ENCODE measurements at regions not wholly inside any gene's neighbourhood (a gene's known extent, or its start where the extent isn't known, plus 50 kb on each side); places are given as distances from the start of the nearest gene placed in this dataset.
A peak's percentile ranks its signal among the peaks of the same experiment; 100 is the strongest.

DNA sequence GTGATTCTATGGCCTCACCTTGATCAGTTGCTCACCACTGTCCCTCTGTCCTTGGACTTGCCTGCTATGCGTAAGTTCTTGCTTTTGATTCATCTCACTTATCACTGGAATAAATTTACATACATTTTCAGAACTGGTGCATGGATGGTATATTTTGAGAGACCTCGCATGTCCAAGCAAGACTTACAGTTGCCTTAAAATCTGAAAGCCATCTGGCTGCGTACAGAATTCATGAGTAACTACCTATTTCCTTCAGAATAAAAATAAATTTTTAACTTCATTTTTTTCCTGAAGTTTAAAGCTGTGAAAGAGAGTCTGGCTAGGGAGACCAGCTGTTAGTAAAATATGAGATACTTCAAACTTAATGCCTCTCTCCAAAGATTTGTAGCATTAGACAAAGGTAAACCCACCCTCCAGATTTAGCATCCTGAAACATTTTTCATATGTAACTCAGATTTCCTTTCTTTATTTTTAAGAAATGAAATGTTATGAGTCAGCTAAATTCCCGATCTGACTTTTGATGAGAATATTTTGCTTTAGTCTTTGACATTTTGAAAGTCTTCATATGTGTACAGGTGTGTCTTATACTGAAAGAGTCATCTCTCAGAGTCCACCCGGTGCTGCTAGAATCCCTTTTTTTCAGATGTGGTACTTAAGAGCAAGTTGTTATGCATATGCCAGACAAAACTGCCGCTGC is 136.4 kb upstream of the CELF2 start:
- no CpG with 5 or more reads among the region's 6 CpGs for WGBS (ENCODE audit: insufficient coverage)
- peak in 1 of 6 donors; percentile 61 for DNase-seq (ENCODE audit: low read depth in 4 of 6, low spot score in 6 of 6)
- Histone ChIP-seq H3K9me3 (ENCODE audit: control insufficient read depth, insufficient read depth, low read length) (no peaks in the 10 kb centered on the region), H3K27me3 (ENCODE audit: control insufficient read depth, insufficient read depth, low read length) (peaks cover 2% of the 10 kb centered on the region), H3K4me3 (ENCODE audit: low read depth, low read length) (no peak overlapping the region), H3K4me1 (ENCODE audit: control insufficient read depth, insufficient read depth, low read length) (no peaks in the 10 kb centered on the region), H3K36me3 (ENCODE audit: control insufficient read depth, insufficient read depth, low read length) (no peaks in the 10 kb centered on the region), H3K27ac (ENCODE audit: low read depth, low read length) (no peak overlapping the region)

GRCh38 chr10:10883737-10884136 is 133.9 kb upstream of the CELF2 start:
- H3K4me3 ChIP-seq (ENCODE audit: low read depth, low read length): no peak overlapping the region
- H3K27me3 ChIP-seq (ENCODE audit: control insufficient read depth, insufficient read depth, low read length): no peaks in the 10 kb centered on the region
- DNase-seq (ENCODE audit: low read depth in 4 of 6, low spot score in 6 of 6): no peak
- no peaks in the 10 kb centered on the region for H3K36me3 ChIP-seq (ENCODE audit: control insufficient read depth, insufficient read depth, low read length)
- no peaks in the 10 kb centered on the region for H3K4me1 ChIP-seq (ENCODE audit: control insufficient read depth, insufficient read depth, low read length)
- no peak overlapping the region for H3K27ac ChIP-seq (ENCODE audit: low read depth, low read length)
- H3K9me3 ChIP-seq (ENCODE audit: control insufficient read depth, insufficient read depth, low read length): no peaks in the 10 kb centered on the region
- WGBS (ENCODE audit: insufficient coverage): 100% methylated on average over 1 of the region's 1 CpG

GRCh38 chr10:10886861-10887531 is 130.7 kb upstream of the CELF2 start:
- peak in 2 of 6 donors; percentile 61 to 83 for DNase-seq (ENCODE audit: low read depth in 4 of 6, low spot score in 6 of 6)
- H3K4me1 ChIP-seq (ENCODE audit: control insufficient read depth, insufficient read depth, low read length): no peaks in the 10 kb centered on the region
- 80% methylated on average over 1 of the region's 9 CpGs for WGBS (ENCODE audit: insufficient coverage)

GRCh38 chr10:10891124-10892082 is 126.3 kb upstream of the CELF2 start:
- Histone ChIP-seq H3K27me3 (ENCODE audit: control insufficient read depth, insufficient read depth, low read length) (no peaks in the 10 kb centered on the region), H3K36me3 (ENCODE audit: control insufficient read depth, insufficient read depth, low read length) (no peaks in the 10 kb centered on the region), H3K9me3 (ENCODE audit: control insufficient read depth, insufficient read depth, low read length) (no peaks in the 10 kb centered on the region), H3K4me1 (ENCODE audit: control insufficient read depth, insufficient read depth, low read length) (no peaks in the 10 kb centered on the region), H3K27ac (ENCODE audit: low read depth, low read length) (no peak overlapping the region), H3K4me3 (ENCODE audit: low read depth, low read length) (no peak overlapping the region)
- WGBS (ENCODE audit: insufficient coverage): 76% methylated on average over 9 of the region's 10 CpGs
- DNase-seq (ENCODE audit: low read depth in 4 of 6, low spot score in 6 of 6): peak in 1 of 6 donors; percentile 9

More at GRCh38 chr10:10886861-10887531, 130.7 kb upstream of the CELF2 start:
- H3K27ac ChIP-seq (ENCODE audit: low read depth, low read length): no peak overlapping the region
- H3K27me3 ChIP-seq (ENCODE audit: control insufficient read depth, insufficient read depth, low read length): no peaks in the 10 kb centered on the region
- H3K36me3 ChIP-seq (ENCODE audit: control insufficient read depth, insufficient read depth, low read length): no peaks in the 10 kb centered on the region
- H3K9me3 ChIP-seq (ENCODE audit: control insufficient read depth, insufficient read depth, low read length): no peaks in the 10 kb centered on the region
- H3K4me3 ChIP-seq (ENCODE audit: low read depth, low read length): no peak overlapping the region

DNA sequence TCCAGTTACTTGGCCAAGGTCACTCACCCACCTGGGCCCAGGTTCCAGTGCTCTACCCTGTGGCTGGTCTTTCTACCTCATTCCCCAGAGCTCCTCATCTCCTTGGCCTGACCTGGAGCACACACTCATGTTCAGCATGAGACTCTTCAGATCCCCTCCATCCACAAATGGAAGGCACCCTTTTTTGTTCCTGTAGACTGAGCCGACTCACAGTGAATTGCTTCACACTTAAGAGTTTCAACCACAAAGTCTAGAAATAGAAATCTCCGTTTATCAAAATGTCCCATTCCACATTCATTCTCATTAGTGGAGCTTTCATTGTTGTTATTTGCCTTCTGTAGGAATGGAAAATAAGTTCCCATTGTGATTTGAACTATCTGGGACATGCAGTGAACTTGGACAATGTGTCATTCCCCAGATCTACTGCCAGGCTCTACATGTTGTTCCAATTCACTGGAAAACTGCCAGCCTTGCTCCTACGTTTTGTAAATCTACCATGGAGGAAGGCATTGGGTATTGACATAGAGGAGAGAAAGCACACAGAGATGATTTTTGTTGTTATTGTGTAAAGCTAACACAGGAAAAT is 125.3 kb upstream of the CELF2 start:
- WGBS (ENCODE audit: insufficient coverage): no CpG with 5 or more reads among the region's 3 CpGs
- DNase-seq (ENCODE audit: low read depth in 4 of 6, low spot score in 6 of 6): no peak
- Histone ChIP-seq H3K36me3 (ENCODE audit: control insufficient read depth, insufficient read depth, low read length) (no peaks in the 10 kb centered on the region), H3K27ac (ENCODE audit: low read depth, low read length) (no peak overlapping the region), H3K27me3 (ENCODE audit: control insufficient read depth, insufficient read depth, low read length) (no peaks in the 10 kb centered on the region), H3K4me1 (ENCODE audit: control insufficient read depth, insufficient read depth, low read length) (no peaks in the 10 kb centered on the region), H3K4me3 (ENCODE audit: low read depth, low read length) (no peak overlapping the region), H3K9me3 (ENCODE audit: control insufficient read depth, insufficient read depth, low read length) (no peaks in the 10 kb centered on the region)

- Histone ChIP-seq H3K27me3 (ENCODE audit: control insufficient read depth, insufficient read depth, low read length) (no peaks in the 10 kb centered on the region), H3K36me3 (ENCODE audit: control insufficient read depth, insufficient read depth, low read length) (no peaks in the 10 kb centered on the region), H3K4me3 (ENCODE audit: low read depth, low read length) (no peak overlapping the region), H3K9me3 (ENCODE audit: control insufficient read depth, insufficient read depth, low read length) (no peaks in the 10 kb centered on the region), H3K27ac (ENCODE audit: low read depth, low read length) (no peak overlapping the region), H3K4me1 (ENCODE audit: control insufficient read depth, insufficient read depth, low read length) (no peaks in the 10 kb centered on the region)
- 96% methylated on average over 3 of the region's 3 CpGs for WGBS (ENCODE audit: insufficient coverage)
- no peak for DNase-seq (ENCODE audit: low read depth in 4 of 6, low spot score in 6 of 6)
Observed at GRCh38 chr10:10897400-10897799, 120.3 kb upstream of the CELF2 start.

DNA sequence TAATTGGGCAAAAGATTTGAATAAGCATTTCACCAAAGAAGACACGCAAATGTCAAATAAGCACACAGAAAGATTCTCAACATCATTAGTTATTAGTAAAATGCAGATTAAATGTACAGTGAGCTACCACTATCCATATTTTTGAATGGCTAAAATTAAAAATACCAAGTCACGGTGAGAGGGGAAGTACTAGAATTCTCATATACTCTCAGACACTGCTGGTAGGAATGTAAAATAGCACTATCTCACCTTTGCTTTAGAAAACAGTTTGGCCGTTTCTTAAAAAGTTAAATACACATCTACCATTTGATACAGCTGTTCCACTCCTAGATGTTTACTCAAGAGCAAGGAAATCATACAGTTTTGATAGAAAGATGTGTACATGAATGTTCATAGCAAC is 115.8 kb upstream of the CELF2 start:
- no peaks in the 10 kb centered on the region for H3K4me1 ChIP-seq (ENCODE audit: control insufficient read depth, insufficient read depth, low read length)
- H3K9me3 ChIP-seq (ENCODE audit: control insufficient read depth, insufficient read depth, low read length): no peaks in the 10 kb centered on the region
- WGBS (ENCODE audit: insufficient coverage): no CpG with 5 or more reads among the region's 3 CpGs
- no peak overlapping the region for H3K4me3 ChIP-seq (ENCODE audit: low read depth, low read length)
- no peaks in the 10 kb centered on the region for H3K36me3 ChIP-seq (ENCODE audit: control insufficient read depth, insufficient read depth, low read length)
- H3K27me3 ChIP-seq (ENCODE audit: control insufficient read depth, insufficient read depth, low read length): no peaks in the 10 kb centered on the region
- no peak for DNase-seq (ENCODE audit: low read depth in 4 of 6, low spot score in 6 of 6)
- H3K27ac ChIP-seq (ENCODE audit: low read depth, low read length): no peak overlapping the region

- no peak overlapping the region for H3K4me3 ChIP-seq (ENCODE audit: low read depth, low read length)
- no peaks in the 10 kb centered on the region for H3K9me3 ChIP-seq (ENCODE audit: control insufficient read depth, insufficient read depth, low read length)
- no peak for DNase-seq (ENCODE audit: low read depth in 4 of 6, low spot score in 6 of 6)
- WGBS (ENCODE audit: insufficient coverage): 86% methylated on average over 1 of the region's 2 CpGs
- H3K4me1 ChIP-seq (ENCODE audit: control insufficient read depth, insufficient read depth, low read length): no peaks in the 10 kb centered on the region
- no peaks in the 10 kb centered on the region for H3K27me3 ChIP-seq (ENCODE audit: control insufficient read depth, insufficient read depth, low read length)
- H3K27ac ChIP-seq (ENCODE audit: low read depth, low read length): no peak overlapping the region
- H3K36me3 ChIP-seq (ENCODE audit: control insufficient read depth, insufficient read depth, low read length): no peaks in the 10 kb centered on the region
Observed at GRCh38 chr10:10902951-10903350, 114.7 kb upstream of the CELF2 start.

- Histone ChIP-seq H3K27ac (ENCODE audit: low read depth, low read length) (no peak overlapping the region), H3K4me3 (ENCODE audit: low read depth, low read length) (no peak overlapping the region), H3K4me1 (ENCODE audit: control insufficient read depth, insufficient read depth, low read length) (no peaks in the 10 kb centered on the region), H3K9me3 (ENCODE audit: control insufficient read depth, insufficient read depth, low read length) (no peaks in the 10 kb centered on the region), H3K36me3 (ENCODE audit: control insufficient read depth, insufficient read depth, low read length) (no peaks in the 10 kb centered on the region), H3K27me3 (ENCODE audit: control insufficient read depth, insufficient read depth, low read length) (no peaks in the 10 kb centered on the region)
- DNase-seq (ENCODE audit: low read depth in 4 of 6, low spot score in 6 of 6): no peak
- WGBS (ENCODE audit: insufficient coverage): 100% methylated on average over 1 of the region's 2 CpGs
Observed at GRCh38 chr10:10903620-10904019, 114.1 kb upstream of the CELF2 start.
